ENCODE measurements at regions not wholly inside any gene's neighbourhood (a gene's known extent, or its start where the extent isn't known, plus 50 kb on each side); places are given as distances from the start of the nearest gene placed in this dataset.
"Not testable (repeated sequence)": the region's sequence is repeated elsewhere in the genome, so short reads cannot be mapped to it uniquely, and the experiment has no call there.

- no peak overlapping the region for H3K27ac Mint-ChIP-seq
- no peak for ATAC-seq
Observed at GRCh38 chr6:56831334-56831733, 123.6 kb upstream of the BEND6 start.

DNA sequence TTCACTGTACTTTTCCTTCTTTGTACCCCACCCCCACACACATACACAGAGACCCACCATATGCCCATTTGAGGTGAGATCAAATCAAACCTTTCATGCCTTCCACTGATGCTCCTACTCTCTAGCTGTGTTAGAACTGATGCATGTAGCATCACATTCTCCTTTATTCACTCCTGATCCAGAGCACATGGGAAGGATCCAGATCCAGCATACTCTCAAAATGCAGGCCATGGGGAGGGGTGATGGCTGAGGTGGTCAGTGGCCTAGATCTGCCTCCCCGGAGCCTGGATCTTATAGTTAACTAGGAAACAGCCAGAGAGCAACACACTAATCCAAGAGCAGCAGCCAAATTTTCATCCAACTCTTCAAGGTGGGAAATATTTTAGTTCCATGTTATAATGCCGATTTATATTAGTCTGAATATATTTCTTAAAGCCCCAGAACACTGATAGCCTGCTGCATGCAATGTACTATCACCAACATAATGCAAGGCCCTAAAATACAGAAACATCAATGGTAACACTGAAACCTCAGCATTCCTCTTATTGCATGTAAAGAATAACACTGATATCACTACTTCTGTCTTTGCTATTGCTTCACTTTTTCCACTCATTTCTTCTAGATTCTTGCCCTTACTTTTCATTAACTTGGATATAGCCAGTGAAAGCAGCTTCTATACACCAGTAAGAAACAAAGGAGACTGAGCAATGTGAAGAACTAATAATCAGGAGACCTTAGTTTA, 126.8 kb upstream of the BEND6 start:
- no peak for ATAC-seq
- DNase-seq (ENCODE audit: low spot score in 2 of 2), result no peak
- Mint-ChIP-seq H3K36me3 (no peaks in the 10 kb centered on the region), H3K27ac (peak overlapping the region in 1 of 2 donors; percentile 78), H3K9me3 (no peaks in the 10 kb centered on the region)

More at GRCh38 chr6:56831334-56831733, 123.6 kb upstream of the BEND6 start:
- Mint-ChIP-seq H3K9me3 (no peaks in the 10 kb centered on the region), H3K36me3 (no peaks in the 10 kb centered on the region)
- DNase-seq (ENCODE audit: low spot score in 2 of 2), result no peak

GRCh38 chr6:56824431-56824830, 130.5 kb upstream of the BEND6 start:
- H3K9me3 Mint-ChIP-seq; DNase-seq (ENCODE audit: low spot score in 2 of 2); ATAC-seq; H3K27ac Mint-ChIP-seq; H3K36me3 Mint-ChIP-seq: not testable (repeated sequence)

GRCh38 chr6:56821005-56821432, 133.9 kb upstream of the BEND6 start:
- ATAC-seq (no peak), DNase-seq (ENCODE audit: low spot score in 2 of 2) (no peak)
- H3K36me3 Mint-ChIP-seq, result no peaks in the 10 kb centered on the region
- no peaks in the 10 kb centered on the region for H3K9me3 Mint-ChIP-seq
- H3K27ac Mint-ChIP-seq, result no peak overlapping the region

- H3K36me3 Mint-ChIP-seq, result no peaks in the 10 kb centered on the region
- no peak for ATAC-seq
- no peak for DNase-seq (ENCODE audit: low spot score in 2 of 2)
Observed at GRCh38 chr6:56820060-56820459, 134.8 kb upstream of the BEND6 start.

DNA sequence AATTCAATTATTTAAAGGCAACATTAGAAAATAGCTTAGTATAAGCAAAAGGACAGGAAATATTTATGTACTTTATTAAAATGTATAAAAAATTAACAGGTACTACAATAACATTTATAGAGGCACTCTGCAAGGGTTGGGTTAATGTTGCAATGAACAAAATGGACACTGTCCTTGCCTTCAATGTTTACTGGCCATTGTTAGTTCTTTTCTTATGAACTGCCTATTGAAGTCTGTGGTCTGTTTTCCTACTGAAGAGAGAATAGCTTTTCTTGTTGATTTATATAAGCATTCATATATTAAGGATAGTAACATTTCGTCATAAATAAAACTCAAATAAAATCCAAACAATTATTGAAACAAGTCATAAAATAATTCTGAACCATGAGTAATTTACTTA, 135.3 kb upstream of the BEND6 start:
- DNase-seq (ENCODE audit: low spot score in 2 of 2), result no peak
- ATAC-seq, result no peak
- Mint-ChIP-seq H3K36me3 (no peaks in the 10 kb centered on the region), H3K9me3 (no peaks in the 10 kb centered on the region), H3K27ac (no peak overlapping the region)

More at GRCh38 chr6:56820060-56820459, 134.8 kb upstream of the BEND6 start:
- Mint-ChIP-seq H3K27ac (no peak overlapping the region), H3K9me3 (no peaks in the 10 kb centered on the region)

- Mint-ChIP-seq H3K36me3 (no peaks in the 10 kb centered on the region), H3K27ac (no peak overlapping the region), H3K9me3 (no peaks in the 10 kb centered on the region)
- ATAC-seq, result no peak
- DNase-seq (ENCODE audit: low spot score in 2 of 2), result no peak
Observed at GRCh38 chr6:56816370-56816769, 138.5 kb upstream of the BEND6 start.

GRCh38 chr6:56815436-56815835, 139.5 kb upstream of the BEND6 start:
- ATAC-seq (no peak), DNase-seq (ENCODE audit: low spot score in 2 of 2) (no peak)
- Mint-ChIP-seq H3K36me3 (no peaks in the 10 kb centered on the region), H3K27ac (no peak overlapping the region), H3K9me3 (no peaks in the 10 kb centered on the region)

- Mint-ChIP-seq H3K27ac (no peak overlapping the region), H3K9me3 (no peaks in the 10 kb centered on the region), H3K36me3 (no peaks in the 10 kb centered on the region)
- ATAC-seq, result no peak
- DNase-seq (ENCODE audit: low spot score in 2 of 2), result no peak
Observed at GRCh38 chr6:56814802-56815201, 140.1 kb upstream of the BEND6 start.

- Mint-ChIP-seq H3K9me3 (no peaks in the 10 kb centered on the region), H3K27ac (no peak overlapping the region), H3K36me3 (no peaks in the 10 kb centered on the region)
- DNase-seq (ENCODE audit: low spot score in 2 of 2), result no peak
- ATAC-seq, result no peak
Observed at GRCh38 chr6:56814308-56814707, 140.6 kb upstream of the BEND6 start.

DNA sequence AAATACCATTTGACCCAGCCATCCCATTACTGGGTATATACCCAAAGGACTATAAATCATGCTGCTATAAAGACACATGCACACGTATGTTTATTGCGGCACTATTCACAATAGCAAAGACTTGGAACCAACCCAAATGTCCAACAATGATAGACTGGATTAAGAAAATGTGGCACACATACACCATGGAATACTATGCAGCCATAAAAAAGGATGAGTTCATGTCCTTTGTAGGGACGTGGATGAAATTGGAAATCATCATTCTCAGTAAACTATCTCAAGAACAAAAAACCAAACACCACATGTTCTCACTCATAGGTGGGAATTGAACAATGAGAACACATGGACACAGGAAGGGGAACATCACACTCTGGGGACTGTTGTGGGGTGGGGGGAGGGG, 142.1 kb upstream of the BEND6 start:
- not testable (repeated sequence) for ATAC-seq, H3K36me3 Mint-ChIP-seq

DNA sequence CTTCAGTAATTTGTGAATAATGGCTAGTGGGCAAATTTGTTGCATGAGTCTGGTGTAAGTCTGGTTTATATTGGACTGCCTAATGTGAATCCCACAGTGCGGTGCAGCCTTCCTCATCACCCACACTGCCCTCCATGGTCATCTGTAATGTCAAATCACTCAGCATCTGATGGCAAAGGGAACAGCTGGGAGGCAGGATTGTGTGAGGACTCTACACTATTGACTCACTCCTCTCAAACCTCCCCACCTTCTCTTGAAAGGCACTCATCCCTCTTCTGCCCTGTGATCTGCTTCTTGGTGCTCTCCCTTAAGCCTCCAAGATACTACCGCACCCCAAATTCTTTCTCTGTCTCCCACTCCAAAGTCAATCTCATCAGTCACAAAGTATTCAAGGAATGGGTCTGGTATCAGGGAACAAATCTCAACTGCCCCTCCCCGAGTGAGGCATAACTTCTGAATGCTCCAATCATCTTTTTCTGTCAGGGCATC, 146.0 kb upstream of the BEND6 start:
- ATAC-seq, result no peak
- Mint-ChIP-seq H3K36me3 (no peaks in the 10 kb centered on the region), H3K27ac (no peak overlapping the region), H3K9me3 (no peaks in the 10 kb centered on the region)
- DNase-seq (ENCODE audit: low spot score in 2 of 2), result no peak

More for the DNA sequence above, 142.1 kb upstream of the BEND6 start:
- H3K27ac Mint-ChIP-seq; H3K9me3 Mint-ChIP-seq; DNase-seq (ENCODE audit: low spot score in 2 of 2): not testable (repeated sequence)

DNA sequence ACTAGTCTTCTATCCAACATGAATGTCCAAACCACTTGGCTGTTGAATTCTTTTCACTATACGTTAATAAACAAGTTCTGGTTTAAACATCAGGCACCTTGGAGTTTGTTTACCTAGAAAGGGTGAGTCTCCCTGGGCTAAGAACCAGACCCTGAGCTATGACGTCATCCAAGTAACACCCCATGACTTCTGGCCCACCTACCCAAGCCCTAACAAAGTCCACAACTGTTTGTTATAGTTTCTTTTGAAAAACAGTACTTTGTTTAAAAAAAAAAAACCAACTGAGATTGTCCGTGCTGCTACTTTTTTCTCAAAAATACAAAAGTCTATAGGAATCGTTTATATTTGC, 146.9 kb upstream of the BEND6 start:
- no peak for ATAC-seq
- no peaks in the 10 kb centered on the region for H3K36me3 Mint-ChIP-seq
- H3K27ac Mint-ChIP-seq, result no peak overlapping the region
- DNase-seq (ENCODE audit: low spot score in 2 of 2), result no peak
- H3K9me3 Mint-ChIP-seq, result no peaks in the 10 kb centered on the region

DNA sequence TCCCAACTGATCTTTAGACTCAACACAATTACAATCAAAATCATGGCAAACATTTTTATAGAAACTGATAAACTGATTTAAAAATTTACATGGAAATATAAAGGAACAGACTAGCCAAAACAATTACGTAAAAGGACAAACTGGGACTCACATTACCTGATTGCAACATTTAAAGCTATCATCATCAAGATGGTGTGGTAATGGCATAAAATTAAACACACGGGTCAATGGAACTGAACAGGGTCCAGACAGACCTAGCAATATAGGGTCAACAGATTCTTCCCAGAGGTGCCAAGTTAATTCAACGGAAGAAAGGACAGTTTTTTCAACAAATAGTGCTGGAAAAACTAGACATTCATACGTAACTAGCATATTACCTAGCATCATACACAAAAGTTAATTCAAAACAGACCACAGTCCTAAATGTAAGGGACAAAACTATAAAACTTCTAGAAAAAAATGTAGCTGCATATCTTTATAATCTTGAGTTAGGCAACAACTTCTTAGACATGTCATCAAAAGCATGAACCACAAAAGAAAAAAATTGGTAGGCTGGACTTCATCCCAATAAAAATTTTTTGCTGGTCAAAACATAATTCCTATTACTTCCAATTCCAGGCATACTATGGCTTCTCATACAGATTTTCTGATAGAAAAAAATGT, 147.4 kb upstream of the BEND6 start:
- DNase-seq (ENCODE audit: low spot score in 2 of 2), result no peak
- Mint-ChIP-seq H3K36me3 (no peaks in the 10 kb centered on the region), H3K27ac (no peak overlapping the region), H3K9me3 (no peaks in the 10 kb centered on the region)
- no peak for ATAC-seq

- no peak for DNase-seq (ENCODE audit: low spot score in 2 of 2)
- no peaks in the 10 kb centered on the region for H3K9me3 Mint-ChIP-seq
- no peak for ATAC-seq
- no peaks in the 10 kb centered on the region for H3K36me3 Mint-ChIP-seq
- no peak overlapping the region for H3K27ac Mint-ChIP-seq
Observed at GRCh38 chr6:56806368-56806767, 148.5 kb upstream of the BEND6 start.

GRCh38 chr6:56804996-56805395, 149.9 kb upstream of the BEND6 start:
- ATAC-seq, result no peak
- no peaks in the 10 kb centered on the region for H3K9me3 Mint-ChIP-seq
- no peaks in the 10 kb centered on the region for H3K36me3 Mint-ChIP-seq
- no peak overlapping the region for H3K27ac Mint-ChIP-seq
- DNase-seq (ENCODE audit: low spot score in 2 of 2), result no peak

DNA sequence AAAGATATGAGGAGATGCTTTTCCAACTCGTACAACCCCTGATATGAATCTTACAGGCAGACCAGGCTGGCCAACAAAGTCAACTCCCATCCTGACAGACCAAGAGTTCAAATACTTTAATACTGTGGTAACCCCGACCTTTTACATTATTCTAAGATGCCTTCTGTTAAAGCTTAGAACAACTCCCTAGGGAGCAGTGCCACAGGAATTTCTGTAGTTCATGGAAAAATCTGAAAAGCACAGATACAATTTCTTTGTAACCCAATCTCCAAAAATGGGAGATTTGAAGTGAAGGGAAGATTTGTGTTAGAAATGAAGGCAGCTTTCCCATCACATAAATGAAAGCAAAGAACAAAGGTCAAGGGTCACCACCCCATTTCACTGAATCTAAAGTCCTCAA, 151.3 kb upstream of the BEND6 start:
- no peak for DNase-seq (ENCODE audit: low spot score in 2 of 2)
- no peak for ATAC-seq
- Mint-ChIP-seq H3K9me3 (no peaks in the 10 kb centered on the region), H3K27ac (no peak overlapping the region), H3K36me3 (no peaks in the 10 kb centered on the region)

GRCh38 chr6:56802584-56802983, 152.3 kb upstream of the BEND6 start:
- DNase-seq (ENCODE audit: low spot score in 2 of 2), result no peak
- ATAC-seq, result no peak

More at GRCh38 chr6:56802584-56802983, 152.3 kb upstream of the BEND6 start:
- H3K9me3 Mint-ChIP-seq, result no peaks in the 10 kb centered on the region
- no peak overlapping the region for H3K27ac Mint-ChIP-seq
- H3K36me3 Mint-ChIP-seq, result no peaks in the 10 kb centered on the region

Data from activated naive CD4-positive, alpha-beta T cell treated with anti-CD3 and anti-CD28 coated beads, Interleukin-2, amount 50 U/mL, for 72 hours (primary cell).